Colonic mucosa (tissue), 4 donors: ENCODE measurements at regions not wholly inside any gene's neighbourhood (a gene's known extent, or its start where the extent isn't known, plus 50 kb on each side); places are given as distances from the start of the nearest gene placed in this dataset.

Experiments
- DNase-seq: peaks from one replicate; pipeline ENCODE4 v3.0.0-alpha.2; 2020
- H3K27ac ChIP-seq: fragments of 200-600 bp; one replicate; pipeline ENCODE4 v1.8.0; 2021
- H3K27me3 ChIP-seq: fragments of 200-600 bp; one replicate; pipeline ENCODE4 v1.8.0; 2021
- H3K36me3 ChIP-seq: fragments of 200-600 bp; one replicate; pipeline ENCODE4 v1.8.0; 2021
- H3K4me1 ChIP-seq: fragments of 200-600 bp; one replicate; pipeline ENCODE4 v1.8.0; 2021; ENCODE audit warnings: mild to moderate bottlenecking
- H3K4me3 ChIP-seq: fragments of 200-600 bp; one replicate; pipeline ENCODE4 v1.8.0; 2021
- H3K9ac ChIP-seq, 2 donors: one replicate each; pipeline ENCODE4 v1.7.0; 2013; ENCODE audit warnings: control low read depth in 2 of 2, low read depth in 2 of 2, low read length in 2 of 2
- H3K9me3 ChIP-seq: fragments of 200-600 bp; one replicate; pipeline ENCODE4 v1.8.0; 2021
- intact Hi-C: fragments of 100-400 bp; cut with DNase I; formaldehyde crosslinking; loops from one replicate; pipeline ENCODE4 v1.14.1; 2022
- TF ChIP-seq, protein P1 (sequence below): fragments of 200-600 bp; IDR thresholded peaks from one replicate; pipeline ENCODE4 v1.8.0; 2022; ENCODE audit warnings: antibody characterized with exemption, mild to moderate bottlenecking
- donor health status: healthy.
- donor health status: DM: no; HTN: no; CAD: no.
- donor health status: DM: no; HTN: no; CAD: no.

DNA sequence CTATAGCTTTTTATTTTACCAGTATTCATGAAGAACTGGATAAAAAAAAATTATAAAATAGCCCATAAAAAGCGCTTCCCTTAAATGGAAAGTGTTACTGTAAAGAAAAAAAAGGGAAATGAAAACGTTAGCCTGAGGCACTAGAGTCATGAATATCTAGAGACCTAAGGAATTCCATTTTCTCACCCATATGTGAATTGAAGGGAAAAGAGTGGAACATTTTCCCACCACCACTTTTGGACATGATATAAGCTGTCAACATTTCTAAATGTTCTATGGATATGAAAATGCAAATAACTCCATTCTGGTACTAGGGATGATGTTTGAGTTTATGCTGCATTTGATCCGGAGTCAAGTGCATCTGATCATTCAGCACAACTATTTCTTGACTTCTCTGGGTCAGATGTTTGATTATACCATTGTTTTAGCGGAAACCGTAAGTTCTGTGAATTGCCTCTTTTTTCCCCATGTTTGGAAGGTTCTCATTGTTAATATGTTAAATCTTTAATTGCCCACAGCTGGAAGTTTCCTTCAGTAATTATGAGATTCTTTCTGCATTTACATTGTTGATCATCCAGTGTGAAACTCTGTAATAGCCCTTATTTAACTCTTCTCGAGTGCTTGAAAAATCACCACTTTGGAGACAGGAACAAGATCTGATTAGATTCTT is 467.4 kb upstream of the SEMA6A start:
- H3K27me3 ChIP-seq, result no peaks in the 10 kb centered on the region
- TF ChIP-seq, protein P1, sequence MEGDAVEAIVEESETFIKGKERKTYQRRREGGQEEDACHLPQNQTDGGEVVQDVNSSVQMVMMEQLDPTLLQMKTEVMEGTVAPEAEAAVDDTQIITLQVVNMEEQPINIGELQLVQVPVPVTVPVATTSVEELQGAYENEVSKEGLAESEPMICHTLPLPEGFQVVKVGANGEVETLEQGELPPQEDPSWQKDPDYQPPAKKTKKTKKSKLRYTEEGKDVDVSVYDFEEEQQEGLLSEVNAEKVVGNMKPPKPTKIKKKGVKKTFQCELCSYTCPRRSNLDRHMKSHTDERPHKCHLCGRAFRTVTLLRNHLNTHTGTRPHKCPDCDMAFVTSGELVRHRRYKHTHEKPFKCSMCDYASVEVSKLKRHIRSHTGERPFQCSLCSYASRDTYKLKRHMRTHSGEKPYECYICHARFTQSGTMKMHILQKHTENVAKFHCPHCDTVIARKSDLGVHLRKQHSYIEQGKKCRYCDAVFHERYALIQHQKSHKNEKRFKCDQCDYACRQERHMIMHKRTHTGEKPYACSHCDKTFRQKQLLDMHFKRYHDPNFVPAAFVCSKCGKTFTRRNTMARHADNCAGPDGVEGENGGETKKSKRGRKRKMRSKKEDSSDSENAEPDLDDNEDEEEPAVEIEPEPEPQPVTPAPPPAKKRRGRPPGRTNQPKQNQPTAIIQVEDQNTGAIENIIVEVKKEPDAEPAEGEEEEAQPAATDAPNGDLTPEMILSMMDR, result no peak
- H3K27ac ChIP-seq, result no peak overlapping the region
- intact Hi-C loops, result no loop called here
- no peak overlapping the region for H3K9ac ChIP-seq
- H3K4me1 ChIP-seq, result no peaks in the 10 kb centered on the region
- no peaks in the 10 kb centered on the region for H3K36me3 ChIP-seq
- H3K4me3 ChIP-seq, result no peak overlapping the region
- H3K9me3 ChIP-seq, result no peaks in the 10 kb centered on the region
- no peak for DNase-seq

DNA sequence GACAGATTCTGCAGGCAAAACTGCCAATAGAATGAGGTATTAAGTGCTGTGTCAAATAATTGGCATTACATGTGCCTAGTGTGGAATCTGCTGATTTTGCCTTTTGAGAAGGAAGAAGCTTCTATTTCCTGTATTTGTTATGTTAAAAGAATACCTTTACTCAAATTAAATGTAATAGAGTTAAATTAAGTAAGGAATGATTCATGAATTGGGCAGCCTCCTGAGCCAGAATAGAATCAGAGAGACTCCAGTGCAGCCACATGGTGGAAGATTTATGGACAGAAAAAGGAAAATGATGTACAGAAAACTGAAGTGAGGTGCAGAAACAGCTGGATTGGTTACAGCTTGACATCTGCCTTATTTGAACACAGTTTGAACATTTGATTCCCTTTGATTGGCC is 464.4 kb upstream of the SEMA6A start:
- no peaks in the 10 kb centered on the region for H3K27me3 ChIP-seq
- TF ChIP-seq, protein P1, result no peak
- H3K9ac ChIP-seq, result no peak overlapping the region
- H3K4me1 ChIP-seq, result no peaks in the 10 kb centered on the region
- H3K36me3 ChIP-seq, result no peaks in the 10 kb centered on the region
- no peaks in the 10 kb centered on the region for H3K9me3 ChIP-seq
- H3K4me3 ChIP-seq, result no peak overlapping the region
- H3K27ac ChIP-seq, result no peak overlapping the region
- intact Hi-C loops, result no loop called here
- DNase-seq, result no peak

DNA sequence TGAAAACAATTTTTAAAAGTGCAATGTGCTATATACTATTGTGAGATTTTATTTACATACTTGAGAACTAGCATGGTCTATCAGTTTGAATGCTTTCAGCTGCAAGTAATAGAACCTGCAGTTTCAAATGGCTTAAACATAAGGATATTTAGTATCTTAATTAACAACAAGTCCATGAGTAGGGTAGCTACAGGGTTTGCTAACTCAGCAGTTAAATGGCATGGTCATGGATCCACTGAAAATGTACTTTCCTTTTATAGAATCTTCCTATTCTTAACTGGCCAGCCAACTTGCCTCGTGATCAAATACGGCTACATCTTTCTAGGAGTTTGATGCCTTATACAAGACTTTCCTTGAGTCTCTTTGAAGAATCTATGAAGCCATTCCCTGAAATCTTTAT is 452.8 kb upstream of the SEMA6A start:
- H3K9me3 ChIP-seq, result no peaks in the 10 kb centered on the region
- H3K4me3 ChIP-seq, result no peak overlapping the region
- H3K4me1 ChIP-seq, result no peaks in the 10 kb centered on the region
- no peak overlapping the region for H3K27ac ChIP-seq
- TF ChIP-seq, protein P1, result no peak
- intact Hi-C loops, result no loop called here
- DNase-seq, result no peak
- no peaks in the 10 kb centered on the region for H3K36me3 ChIP-seq
- H3K9ac ChIP-seq, result no peak overlapping the region
- no peaks in the 10 kb centered on the region for H3K27me3 ChIP-seq

DNA sequence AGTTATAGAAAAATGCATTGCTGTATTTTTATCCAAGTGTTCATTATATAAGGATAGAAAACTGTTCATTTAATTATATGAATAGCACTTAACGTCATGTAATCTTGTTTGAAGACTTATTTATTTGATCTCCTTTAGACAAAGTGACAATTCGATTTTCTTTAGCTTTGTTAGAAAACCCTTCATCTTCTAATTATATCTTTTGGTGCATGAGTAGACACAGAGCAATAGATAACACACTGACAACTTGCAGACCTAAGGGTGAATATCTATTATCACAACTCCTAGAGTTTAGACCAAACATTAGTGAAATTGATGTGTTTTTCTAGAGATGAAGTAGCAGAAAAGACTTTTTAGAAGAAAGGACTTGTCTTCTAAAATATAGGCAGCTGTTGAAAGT is 446.4 kb upstream of the SEMA6A start:
- no peaks in the 10 kb centered on the region for H3K9me3 ChIP-seq
- intact Hi-C loops, result no loop called here
- H3K4me3 ChIP-seq, result no peak overlapping the region
- H3K36me3 ChIP-seq, result no peaks in the 10 kb centered on the region
- H3K4me1 ChIP-seq, result no peaks in the 10 kb centered on the region
- no peaks in the 10 kb centered on the region for H3K27me3 ChIP-seq
- DNase-seq, result no peak
- TF ChIP-seq, protein P1, result no peak
- H3K27ac ChIP-seq, result no peak overlapping the region
- no peak overlapping the region for H3K9ac ChIP-seq

DNA sequence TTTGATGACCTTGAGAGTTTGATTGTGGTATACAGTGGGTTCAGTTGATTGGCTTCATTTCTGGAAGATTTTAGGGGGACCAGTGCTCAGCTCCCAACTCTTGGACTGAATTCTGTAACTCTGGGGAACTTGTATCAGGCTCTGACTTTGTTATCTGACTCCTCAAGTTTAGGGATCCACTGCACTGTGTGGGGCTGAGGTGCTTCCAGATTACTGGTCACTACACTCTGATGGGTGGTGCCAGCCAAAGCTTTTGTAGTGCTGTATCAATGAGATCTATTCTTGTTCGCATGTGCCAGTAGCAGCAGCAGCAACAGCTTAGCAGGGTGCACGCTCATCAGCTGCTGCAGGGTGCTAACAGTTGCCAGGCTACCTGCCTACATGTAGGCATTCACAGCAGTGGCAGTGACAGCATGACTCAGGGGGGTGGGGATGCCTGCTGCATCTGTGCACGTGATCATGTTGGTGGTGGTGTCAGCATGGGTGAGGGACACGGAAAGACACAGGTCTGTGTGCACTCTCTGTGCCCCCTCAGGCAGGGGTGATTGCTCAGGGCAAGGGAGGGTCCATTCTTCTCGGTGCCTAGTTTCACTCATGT is 438.8 kb upstream of the SEMA6A start:
- no peaks in the 10 kb centered on the region for H3K36me3 ChIP-seq
- no peak for DNase-seq
- TF ChIP-seq, protein P1, result no peak
- H3K4me1 ChIP-seq, result no peaks in the 10 kb centered on the region
- no peak overlapping the region for H3K9ac ChIP-seq
- H3K9me3 ChIP-seq, result no peaks in the 10 kb centered on the region
- intact Hi-C loops, result no loop called here
- H3K4me3 ChIP-seq, result no peak overlapping the region
- H3K27ac ChIP-seq, result no peak overlapping the region
- H3K27me3 ChIP-seq, result no peaks in the 10 kb centered on the region
